ENCODE measurements at regions not wholly inside any gene's neighbourhood (a gene's known extent, or its start where the extent isn't known, plus 50 kb on each side); places are given as distances from the start of the nearest gene placed in this dataset.
A peak's percentile ranks its signal among the peaks of the same experiment; 100 is the strongest.

DNA sequence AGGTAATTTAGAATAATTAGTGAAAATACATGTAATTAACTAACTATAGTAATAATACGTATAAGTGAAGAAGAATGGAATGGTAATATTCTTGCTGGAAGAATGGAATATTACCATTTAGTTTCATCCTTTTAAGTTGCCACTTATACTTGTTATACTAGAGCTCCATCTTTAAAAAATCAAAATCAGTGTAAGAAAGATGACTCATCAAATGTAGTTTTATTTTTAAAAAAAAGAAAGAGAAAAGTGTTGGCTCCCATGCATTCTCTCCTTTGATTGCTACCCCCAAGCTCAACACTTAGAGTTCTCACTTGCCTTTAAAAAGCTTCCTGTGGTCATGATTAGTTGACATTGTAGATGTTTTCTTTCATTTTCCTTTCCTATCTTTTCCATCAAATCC is 82.4 kb upstream of the KIF2B start:
- TF ChIP-seq, protein P1, sequence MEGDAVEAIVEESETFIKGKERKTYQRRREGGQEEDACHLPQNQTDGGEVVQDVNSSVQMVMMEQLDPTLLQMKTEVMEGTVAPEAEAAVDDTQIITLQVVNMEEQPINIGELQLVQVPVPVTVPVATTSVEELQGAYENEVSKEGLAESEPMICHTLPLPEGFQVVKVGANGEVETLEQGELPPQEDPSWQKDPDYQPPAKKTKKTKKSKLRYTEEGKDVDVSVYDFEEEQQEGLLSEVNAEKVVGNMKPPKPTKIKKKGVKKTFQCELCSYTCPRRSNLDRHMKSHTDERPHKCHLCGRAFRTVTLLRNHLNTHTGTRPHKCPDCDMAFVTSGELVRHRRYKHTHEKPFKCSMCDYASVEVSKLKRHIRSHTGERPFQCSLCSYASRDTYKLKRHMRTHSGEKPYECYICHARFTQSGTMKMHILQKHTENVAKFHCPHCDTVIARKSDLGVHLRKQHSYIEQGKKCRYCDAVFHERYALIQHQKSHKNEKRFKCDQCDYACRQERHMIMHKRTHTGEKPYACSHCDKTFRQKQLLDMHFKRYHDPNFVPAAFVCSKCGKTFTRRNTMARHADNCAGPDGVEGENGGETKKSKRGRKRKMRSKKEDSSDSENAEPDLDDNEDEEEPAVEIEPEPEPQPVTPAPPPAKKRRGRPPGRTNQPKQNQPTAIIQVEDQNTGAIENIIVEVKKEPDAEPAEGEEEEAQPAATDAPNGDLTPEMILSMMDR (IDR thresholded peaks at IDR 0.05) = no peak
- H3K4me1 ChIP-seq = no peaks in the 10 kb centered on the region
- H3K9me3 ChIP-seq = no peaks in the 10 kb centered on the region
- no peak overlapping the region for H3K27ac ChIP-seq
- ATAC-seq (no peak), FAIRE-seq (no peak), DNase-seq (no peak)
- intact Hi-C loops (cut with DNase I) = no loop called here
- no peaks in the 10 kb centered on the region for H3K27me3 ChIP-seq
- no peaks in the 10 kb centered on the region for H3K36me3 ChIP-seq
- no peak overlapping the region for H3K4me3 ChIP-seq
- WGBS, 2 donors = 77 to 95% methylated on average over 1 of the region's 1 CpG

DNA sequence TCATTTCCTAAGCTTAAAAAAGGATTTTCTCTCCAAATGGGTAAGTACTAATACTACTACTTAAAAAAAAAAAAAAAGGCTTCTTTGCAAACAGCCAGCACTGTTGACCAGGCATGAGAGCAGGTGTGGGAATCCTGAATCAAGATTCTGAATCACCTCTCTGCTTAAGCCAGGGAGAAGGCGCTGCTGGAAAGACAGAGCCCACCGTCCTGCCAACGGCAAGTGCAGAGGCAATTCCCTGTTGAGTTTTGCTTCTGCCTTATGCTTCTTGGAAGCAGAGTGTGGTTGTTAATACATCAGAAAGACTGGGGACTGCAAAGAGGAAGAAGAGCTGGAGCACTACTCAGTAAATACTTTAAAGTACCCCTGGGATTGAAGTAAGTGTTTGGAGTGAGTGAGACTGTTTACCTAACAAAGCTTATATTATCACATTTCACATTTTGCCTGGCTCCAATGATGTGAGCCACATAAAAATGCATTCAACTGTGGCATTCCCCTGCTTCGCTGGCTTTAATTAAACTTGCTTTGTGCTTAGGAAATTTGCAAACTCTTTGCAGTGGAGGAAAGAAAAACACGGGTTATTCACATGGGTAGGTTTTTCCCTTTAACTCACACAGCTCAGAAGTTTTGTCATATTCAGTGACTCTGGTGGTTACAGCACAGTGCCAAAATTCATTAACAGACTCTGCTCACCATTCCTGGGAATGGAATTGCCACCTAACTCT is 86.0 kb upstream of the KIF2B start:
- H3K4me1 ChIP-seq = no peaks in the 10 kb centered on the region
- no peak overlapping the region for H3K4me3 ChIP-seq
- FAIRE-seq (no peak), ATAC-seq (peak in 1 of 4 donors; percentile 44), DNase-seq (no peak)
- WGBS, 2 donors = 46% methylated on average over 5 of the region's 5 CpGs
- H3K9me3 ChIP-seq = no peaks in the 10 kb centered on the region
- intact Hi-C loops (cut with DNase I) = no loop called here
- H3K36me3 ChIP-seq = no peaks in the 10 kb centered on the region
- H3K27ac ChIP-seq = no peak overlapping the region
- H3K27me3 ChIP-seq = no peaks in the 10 kb centered on the region
- TF ChIP-seq, protein P1 (IDR thresholded peaks at IDR 0.05) = no peak

DNA sequence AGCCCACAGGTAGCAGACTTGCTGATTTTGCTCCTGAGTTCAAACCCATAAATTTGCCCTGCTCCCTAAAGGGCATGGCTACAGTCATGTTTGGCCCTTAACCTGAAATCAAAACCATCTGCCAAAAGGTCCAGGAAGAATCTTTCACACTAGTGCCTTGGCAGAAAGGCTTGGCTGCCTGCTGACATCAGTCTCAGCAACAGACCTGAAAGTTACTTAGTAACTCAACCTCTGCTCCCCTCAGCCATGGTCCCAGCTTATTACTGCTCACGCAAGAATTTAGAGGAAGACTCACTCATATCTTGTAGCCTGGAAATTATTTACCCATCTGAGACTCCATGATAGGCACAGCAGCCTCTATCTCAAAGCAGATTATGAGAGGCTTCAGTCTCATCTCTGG is 98.0 kb upstream of the KIF2B start:
- Histone ChIP-seq H3K27me3 (no peaks in the 10 kb centered on the region), H3K4me3 (no peak overlapping the region), H3K4me1 (no peaks in the 10 kb centered on the region), H3K27ac (no peak overlapping the region), H3K9me3 (no peaks in the 10 kb centered on the region), H3K36me3 (no peaks in the 10 kb centered on the region)
- peak in 3 of 4 donors; percentile 35 to 68 (median 67) for ATAC-seq
- TF ChIP-seq, protein P1 (IDR thresholded peaks at IDR 0.05) = no peak
- no peak for DNase-seq
- FAIRE-seq = no peak
- WGBS, 2 donors = 15 to 35% methylated on average over 1 of the region's 1 CpG
- intact Hi-C loops (cut with DNase I) = no loop called here

DNA sequence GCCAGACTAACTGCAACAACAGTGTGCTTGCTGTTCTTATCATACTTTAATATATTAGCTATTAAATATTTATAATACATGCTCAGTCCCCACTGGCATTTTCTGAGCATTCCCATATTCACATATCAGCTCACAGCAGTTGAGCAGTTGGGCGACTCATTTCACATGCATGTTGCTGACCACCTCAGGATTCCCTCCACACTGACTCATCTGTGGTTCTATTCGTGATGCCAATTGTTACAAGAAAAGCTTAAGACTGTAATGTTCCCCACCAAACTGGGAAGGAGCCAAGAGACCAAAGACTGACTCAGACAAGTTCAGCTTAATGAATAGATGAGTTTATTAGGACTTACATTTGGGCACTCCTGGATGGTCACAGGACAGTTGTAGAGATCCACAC is 100.3 kb upstream of the KIF2B start:
- intact Hi-C loops (cut with DNase I) = no loop called here
- Histone ChIP-seq H3K36me3 (no peaks in the 10 kb centered on the region), H3K4me1 (no peaks in the 10 kb centered on the region), H3K9me3 (no peaks in the 10 kb centered on the region), H3K27ac (peak overlapping the region in 2 of 4 donors; percentile 46 to 54), H3K27me3 (no peaks in the 10 kb centered on the region), H3K4me3 (peak overlapping the region in 1 of 4 donors; percentile 4)
- WGBS, 2 donors = 22 to 25% methylated on average over 2 of the region's 2 CpGs
- TF ChIP-seq, protein P1 (IDR thresholded peaks at IDR 0.05) = no peak
- ATAC-seq (peak; percentile 43 to 78 (median 66)), FAIRE-seq (no peak), DNase-seq (no peak)

DNA sequence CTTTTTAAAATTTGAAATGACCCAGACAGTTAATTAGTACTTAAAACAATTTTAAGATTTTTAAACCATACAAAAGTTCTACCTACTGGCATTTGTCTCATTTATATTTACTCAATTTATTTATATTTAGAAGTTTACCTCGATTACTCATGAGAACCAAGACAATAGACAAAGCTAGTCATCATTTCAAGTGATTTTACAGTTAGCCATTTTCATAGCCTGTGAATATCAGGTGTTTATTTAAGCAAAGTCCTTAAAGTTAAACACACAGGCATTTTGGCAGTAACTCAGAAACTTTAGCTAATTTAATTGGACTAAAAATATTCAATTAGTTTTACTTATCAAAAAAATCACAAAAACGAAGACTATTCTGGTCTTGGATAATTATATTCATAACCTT is 101.6 kb upstream of the KIF2B start:
- intact Hi-C loops (cut with DNase I) = no loop called here
- no peak for ATAC-seq
- H3K27me3 ChIP-seq = no peaks in the 10 kb centered on the region
- no peak overlapping the region for H3K27ac ChIP-seq
- DNase-seq = no peak
- H3K36me3 ChIP-seq = no peaks in the 10 kb centered on the region
- no peak for FAIRE-seq
- 13 to 15% methylated on average over 2 of the region's 2 CpGs for WGBS, 2 donors
- no peaks in the 10 kb centered on the region for H3K9me3 ChIP-seq
- TF ChIP-seq, protein P1 (IDR thresholded peaks at IDR 0.05) = no peak
- H3K4me1 ChIP-seq = no peaks in the 10 kb centered on the region
- no peak overlapping the region for H3K4me3 ChIP-seq
